ENCODE measurements at regions not wholly inside any gene's neighbourhood (a gene's known extent, or its start where the extent isn't known, plus 50 kb on each side); places are given as distances from the start of the nearest gene placed in this dataset.
"Not testable (repeated sequence)": the region's sequence is repeated elsewhere in the genome, so short reads cannot be mapped to it uniquely, and the experiment has no call there.

DNA sequence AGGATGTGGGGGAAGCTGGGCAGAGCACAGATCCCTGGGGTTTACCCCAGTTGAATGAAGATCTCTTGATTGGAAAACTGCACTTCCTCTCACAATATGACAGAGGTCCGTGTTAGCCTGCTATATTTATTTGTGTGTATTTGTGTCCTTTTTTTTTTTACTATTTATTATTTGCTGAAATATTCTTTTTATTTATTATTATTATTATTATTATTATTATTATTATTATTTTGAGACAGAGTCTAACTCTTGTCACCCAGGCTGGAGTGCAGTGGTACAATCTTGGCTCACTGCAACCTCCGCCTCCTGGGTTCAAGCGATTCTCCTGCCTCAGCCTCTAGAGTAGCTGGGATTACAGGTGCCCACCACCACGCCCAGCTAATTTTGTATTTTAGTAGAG is 84.0 kb upstream of the USP29 start:
- DNase-seq = not testable (repeated sequence)

DNA sequence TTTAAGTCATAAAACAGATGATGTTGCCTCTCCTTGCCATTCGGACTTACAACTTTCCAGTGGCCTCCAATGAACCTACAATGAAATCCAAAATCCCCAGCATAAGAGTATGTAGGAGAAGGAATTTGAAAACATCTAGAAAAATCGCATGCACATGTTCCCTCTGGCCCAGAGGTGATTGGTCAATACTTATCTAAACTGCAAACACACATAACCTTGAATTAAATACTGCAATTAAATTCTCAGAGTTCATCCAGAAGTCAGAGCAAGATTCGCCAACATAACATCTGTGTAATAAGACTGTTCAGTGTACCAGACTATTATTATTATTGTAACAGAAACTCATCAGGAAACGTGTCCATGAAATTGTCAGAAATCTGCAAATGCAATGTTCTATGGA is 82.2 kb upstream of the USP29 start:
- no peak for DNase-seq

DNA sequence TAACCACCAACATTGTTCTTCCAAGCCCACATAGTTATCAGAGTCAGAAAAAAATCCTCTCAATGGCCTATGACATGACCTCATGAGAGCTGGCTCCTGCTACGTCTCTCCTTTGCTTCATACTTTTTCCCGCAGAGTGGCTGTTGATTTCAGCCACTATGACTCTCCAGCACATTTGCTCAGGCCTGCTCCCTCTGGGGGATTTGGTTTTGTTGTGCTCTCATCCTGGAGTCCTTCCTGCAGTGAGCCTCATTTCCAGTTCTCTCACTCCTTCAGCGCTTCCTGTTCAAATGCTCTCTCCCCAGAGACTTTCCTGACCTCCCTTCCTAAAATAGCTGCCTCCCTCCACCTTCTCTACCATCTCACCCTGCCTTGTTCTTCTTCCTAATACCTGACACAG is 72.0 kb upstream of the USP29 start:
- no peak for DNase-seq

DNA sequence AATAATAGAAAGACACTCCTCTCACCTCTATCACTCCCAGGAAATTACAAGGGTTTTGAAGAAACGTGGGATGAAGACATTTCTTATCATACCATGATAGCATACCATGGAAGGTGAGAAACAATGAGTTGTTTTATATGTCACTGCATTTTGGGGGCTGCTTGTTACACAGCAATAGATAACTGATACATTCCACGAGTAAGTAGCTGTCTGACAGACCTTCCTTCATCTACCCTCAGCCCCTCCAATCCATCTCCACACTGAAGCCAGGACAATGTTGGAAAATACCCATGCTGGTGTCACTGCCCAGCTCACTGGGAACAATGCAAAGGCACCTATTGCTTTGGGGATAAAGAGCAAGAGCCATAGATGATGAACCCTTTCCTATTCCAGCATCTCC is 68.9 kb upstream of the USP29 start:
- no peak for DNase-seq

DNA sequence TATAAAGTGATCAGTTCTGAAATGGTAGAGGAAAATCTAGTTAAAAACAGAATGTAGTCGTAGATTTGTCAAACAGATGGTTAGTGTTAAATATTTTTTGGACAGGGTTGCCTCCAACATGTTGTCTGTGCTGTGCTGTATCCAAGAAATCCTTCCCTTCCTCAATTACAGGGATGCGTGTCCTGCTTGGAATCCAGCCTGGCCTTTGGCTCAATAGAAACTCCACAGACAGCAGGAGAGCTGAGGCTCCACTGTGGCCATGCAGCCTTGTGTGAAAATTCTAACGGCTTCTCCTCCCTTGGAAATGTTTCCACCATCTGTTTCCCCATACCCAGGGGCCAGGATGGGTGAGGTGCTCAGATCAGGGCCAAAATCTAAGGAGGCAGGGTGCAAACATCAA is 67.7 kb upstream of the USP29 start:
- DNase-seq = no peak

DNA sequence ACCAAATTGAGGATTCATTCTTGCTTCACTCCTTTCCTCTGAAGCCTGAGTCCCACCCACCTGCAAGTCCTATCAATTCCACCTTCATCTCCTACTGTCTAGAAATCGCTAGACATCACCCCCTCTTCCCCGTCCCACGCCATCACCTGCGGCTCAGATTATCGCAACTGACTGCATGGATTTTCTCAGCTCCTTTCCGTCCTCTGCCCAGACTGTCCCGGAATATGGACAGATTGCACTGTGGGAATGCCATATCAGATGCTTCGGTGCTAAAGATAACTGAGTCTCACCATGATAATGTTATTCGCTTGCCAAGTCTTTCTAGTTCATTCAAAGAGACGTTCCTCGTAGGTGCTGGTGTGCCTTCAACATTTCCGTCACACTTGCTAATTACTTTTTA is 66.4 kb upstream of the USP29 start:
- DNase-seq = no peak

DNA sequence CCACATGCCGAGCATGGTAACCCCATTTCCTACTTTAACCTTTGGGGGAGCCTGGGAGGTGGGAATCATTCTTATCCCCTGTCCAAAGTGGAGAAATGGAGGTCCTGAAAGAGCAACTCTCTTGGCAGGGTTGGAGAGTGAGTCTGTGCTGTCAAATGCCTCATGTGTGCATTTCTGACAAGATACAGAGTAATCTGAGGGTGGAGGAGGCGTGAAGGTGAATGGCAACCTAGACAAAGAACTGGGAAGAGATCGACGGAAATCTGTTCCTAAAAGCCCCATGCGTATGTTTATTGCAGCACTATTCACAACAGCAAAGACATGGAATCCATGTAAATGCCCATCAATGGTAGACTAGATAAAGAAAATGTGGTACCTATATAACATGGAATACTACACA is 63.8 kb upstream of the USP29 start:
- DNase-seq = no peak

DNA sequence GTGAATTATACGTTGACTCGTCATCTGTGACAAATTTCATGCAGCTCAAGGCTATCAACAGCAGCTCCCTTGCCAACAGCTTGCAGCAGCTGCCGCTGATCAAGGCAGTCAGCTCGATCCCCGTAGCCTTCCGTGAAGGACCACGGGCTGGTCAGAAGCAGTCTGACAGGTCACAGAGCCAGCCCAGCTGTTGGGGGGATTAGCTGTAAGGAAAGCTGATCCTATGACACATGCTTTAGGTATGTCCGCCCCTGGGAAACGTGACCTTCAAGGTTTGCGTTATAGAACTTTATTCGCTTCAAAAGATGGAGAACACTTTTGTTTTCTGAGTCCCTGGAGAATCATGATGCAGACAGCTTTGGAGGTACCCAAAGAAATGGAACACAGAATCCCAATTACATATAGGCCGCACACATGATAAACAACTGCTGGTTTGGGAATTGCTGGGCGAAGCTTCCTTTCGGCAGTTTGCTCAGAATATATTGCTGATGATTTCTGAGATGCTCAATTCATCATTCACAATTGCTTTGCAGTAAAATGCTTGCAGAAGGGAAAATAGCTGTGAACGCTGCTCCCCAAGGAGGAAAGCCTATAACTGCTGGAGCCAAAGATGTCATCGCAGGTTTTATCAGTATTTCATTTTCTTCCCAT is 62.6 kb upstream of the USP29 start:
- DNase-seq = no peak

DNA sequence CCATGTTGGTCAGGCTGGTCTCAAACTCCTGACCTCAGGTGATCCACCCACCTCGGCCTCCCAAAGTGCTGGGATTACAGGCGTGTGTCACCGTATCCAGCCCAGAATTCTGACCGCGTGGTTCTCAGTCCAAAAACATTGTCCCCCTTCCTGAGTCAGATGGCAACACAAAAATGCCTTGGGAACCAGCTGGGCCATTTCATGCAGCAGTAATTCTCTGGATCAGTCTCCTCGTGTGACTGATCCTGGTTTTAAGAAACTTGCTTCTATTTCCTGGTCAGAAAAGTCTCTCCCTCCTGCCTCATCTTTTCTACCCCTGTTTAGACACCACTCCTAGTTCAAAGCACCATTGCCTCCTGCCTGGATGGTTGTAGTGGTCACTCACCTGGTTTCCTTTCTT is 60.9 kb upstream of the USP29 start:
- no peak for DNase-seq

DNA sequence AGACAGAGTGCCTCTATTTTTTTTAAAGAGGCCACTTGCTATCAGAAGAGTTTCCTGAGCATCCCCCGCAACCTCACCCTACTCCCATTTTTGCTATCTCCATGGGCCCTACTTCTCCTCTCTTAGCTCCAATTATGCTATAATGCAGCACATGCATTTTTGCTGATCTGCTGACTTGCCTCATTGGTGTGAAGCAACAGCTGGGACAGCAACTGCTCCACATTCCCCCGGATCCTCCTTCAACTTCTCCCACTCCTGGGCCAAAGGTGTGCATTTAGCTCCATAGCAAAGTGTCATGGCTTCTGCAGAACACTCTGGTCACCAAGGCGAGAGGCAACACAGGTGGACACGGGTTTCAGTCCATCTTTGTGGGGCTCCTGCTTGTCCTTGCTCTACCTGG is 56.7 kb upstream of the USP29 start:
- no peak for DNase-seq

DNA sequence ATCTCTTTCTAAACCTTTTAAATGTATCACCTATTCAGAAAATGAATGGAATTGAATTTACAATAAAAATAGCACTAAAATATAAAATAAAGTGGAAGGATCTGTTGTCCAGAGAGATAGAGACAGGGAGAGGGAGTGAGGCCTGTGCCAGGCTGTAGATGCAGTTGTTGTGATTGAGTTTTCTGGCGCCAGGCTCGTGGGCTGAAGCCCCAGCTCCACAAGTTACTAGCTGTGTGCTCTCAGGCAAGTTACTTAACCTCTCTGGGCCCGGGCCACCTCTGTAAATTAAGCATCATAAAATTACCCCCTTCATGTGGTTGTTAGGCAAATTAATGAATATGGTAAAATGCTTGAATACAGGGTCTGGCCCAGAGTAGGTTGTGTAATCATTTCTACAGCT is 52.3 kb upstream of the USP29 start:
- DNase-seq = no peak

DNA sequence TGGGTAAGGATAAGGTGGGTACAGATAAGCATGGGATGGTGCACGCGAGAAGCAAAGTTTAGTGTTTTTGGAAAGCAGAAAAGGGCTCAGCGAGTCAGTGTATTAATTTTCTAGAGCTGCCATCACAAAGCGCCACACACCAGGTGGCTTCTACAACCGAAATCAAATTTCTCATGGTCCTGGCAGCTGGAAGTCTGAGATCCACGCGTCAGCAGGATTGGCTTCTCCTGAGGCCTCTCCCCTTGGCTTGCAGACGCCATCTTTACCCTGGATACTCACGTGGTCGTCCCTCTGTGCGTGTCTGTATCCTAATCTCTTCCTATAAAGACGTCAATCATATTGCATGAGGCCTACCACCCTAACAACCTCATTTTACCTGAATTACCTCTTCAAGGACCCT is 51.5 kb upstream of the USP29 start:
- no peak for DNase-seq

DNA sequence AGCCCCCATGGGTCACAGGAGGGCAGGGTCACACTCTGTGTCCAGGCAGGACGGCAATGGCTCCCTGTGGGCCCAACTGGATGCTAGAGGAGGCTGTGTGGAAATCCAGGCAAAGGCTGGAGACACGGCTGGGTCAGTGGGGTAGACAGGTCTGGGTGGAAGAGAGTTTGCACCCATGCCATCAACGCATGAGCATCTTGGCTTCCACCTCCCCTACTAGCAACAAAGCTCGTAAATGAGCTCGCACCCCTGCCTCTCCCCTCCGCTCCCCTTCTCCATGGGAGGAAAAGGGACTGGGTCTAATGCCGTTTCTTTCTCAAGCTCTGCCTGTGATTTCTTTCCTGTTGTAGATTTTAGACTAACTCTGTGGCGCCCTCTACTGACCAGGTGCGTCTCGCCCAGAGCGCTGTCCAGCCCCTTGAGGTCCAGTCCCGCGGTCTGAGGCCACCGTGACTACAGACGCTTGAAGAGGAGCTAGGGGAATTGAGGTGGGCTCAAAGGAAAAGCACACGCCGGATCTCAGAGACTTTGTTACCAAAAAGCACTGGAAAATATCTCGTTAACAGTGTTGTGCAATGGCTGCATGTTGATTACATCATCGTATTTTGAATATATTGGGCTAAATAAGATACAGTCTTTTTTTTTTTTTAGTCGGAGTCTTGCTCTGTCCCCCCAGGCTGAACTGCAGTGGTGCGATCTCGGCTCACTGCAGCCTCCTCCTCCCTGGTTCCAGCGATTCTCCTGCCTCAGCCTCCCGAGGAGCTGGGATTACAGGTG is 50.7 kb upstream of the USP29 start:
- no peak for DNase-seq

All from NCI-H524 (cell line).